ENCODE measurements at regions not wholly inside any gene's neighbourhood (a gene's known extent, or its start where the extent isn't known, plus 50 kb on each side); places are given as distances from the start of the nearest gene placed in this dataset.

DNA sequence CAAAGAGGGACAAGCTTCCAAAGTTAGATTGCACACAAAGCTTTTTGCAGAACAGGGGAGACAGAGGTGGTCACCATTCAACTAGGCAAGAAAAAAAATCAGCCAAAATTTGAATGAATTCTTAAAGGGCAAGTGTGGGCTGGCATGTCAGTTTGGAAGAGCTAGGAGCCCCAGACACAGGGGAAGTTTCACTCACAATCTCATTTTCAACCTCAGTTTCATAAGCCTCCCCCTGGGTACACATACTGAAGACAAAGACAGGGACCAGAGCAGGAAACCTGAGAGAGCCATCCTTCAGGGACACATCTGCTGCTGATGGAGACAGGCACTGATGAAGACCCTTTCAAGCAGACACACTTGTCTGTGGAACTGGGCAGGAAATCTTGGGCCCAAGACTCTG, 106.3 kb upstream of the PSMD7 start:
- TF ChIP-seq JUND (IDR thresholded peaks at IDR 0.05) (no peak), GATA2 (CRISPR knock-in tag; IDR thresholded peaks at IDR 0.05) (no peak), MXI1 (IDR thresholded peaks at IDR 0.05; ENCODE audit: low read depth, low read length) (no peak), GABPA (IDR thresholded peaks at IDR 0.05; ENCODE audit: low read depth) (no peak)
- TF ChIP-seq, protein P1, sequence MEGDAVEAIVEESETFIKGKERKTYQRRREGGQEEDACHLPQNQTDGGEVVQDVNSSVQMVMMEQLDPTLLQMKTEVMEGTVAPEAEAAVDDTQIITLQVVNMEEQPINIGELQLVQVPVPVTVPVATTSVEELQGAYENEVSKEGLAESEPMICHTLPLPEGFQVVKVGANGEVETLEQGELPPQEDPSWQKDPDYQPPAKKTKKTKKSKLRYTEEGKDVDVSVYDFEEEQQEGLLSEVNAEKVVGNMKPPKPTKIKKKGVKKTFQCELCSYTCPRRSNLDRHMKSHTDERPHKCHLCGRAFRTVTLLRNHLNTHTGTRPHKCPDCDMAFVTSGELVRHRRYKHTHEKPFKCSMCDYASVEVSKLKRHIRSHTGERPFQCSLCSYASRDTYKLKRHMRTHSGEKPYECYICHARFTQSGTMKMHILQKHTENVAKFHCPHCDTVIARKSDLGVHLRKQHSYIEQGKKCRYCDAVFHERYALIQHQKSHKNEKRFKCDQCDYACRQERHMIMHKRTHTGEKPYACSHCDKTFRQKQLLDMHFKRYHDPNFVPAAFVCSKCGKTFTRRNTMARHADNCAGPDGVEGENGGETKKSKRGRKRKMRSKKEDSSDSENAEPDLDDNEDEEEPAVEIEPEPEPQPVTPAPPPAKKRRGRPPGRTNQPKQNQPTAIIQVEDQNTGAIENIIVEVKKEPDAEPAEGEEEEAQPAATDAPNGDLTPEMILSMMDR (IDR thresholded peaks at IDR 0.05): no peak
- TF ChIP-seq, protein P2, sequence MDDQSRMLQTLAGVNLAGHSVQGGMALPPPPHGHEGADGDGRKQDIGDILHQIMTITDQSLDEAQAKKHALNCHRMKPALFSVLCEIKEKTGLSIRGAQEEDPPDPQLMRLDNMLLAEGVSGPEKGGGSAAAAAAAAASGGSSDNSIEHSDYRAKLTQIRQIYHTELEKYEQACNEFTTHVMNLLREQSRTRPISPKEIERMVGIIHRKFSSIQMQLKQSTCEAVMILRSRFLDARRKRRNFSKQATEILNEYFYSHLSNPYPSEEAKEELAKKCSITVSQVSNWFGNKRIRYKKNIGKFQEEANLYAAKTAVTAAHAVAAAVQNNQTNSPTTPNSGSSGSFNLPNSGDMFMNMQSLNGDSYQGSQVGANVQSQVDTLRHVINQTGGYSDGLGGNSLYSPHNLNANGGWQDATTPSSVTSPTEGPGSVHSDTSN (IDR thresholded peaks at IDR 0.05): no peak

Measured in SK-N-SH (cell line).